ENCODE measurements at regions not wholly inside any gene's neighbourhood (a gene's known extent, or its start where the extent isn't known, plus 50 kb on each side); places are given as distances from the start of the nearest gene placed in this dataset.
A peak's percentile ranks its signal among the peaks of the same experiment; 100 is the strongest.
"Not testable (repeated sequence)": the region's sequence is repeated elsewhere in the genome, so short reads cannot be mapped to it uniquely, and the experiment has no call there.

- DNase-seq = no peak
Observed at GRCh38 chr15:31606931-31607497, 280.4 kb downstream of the KLF13 start.

- no peak for DNase-seq
Observed at GRCh38 chr15:31607656-31608055, 281.0 kb downstream of the KLF13 start.

GRCh38 chr15:31609258-31609681 lies 282.6 kb downstream of the KLF13 start:
- no peak for DNase-seq

GRCh38 chr15:31609906-31610305 lies 283.3 kb downstream of the KLF13 start:
- no peak for DNase-seq

- no peak for DNase-seq
Observed at GRCh38 chr15:31615643-31616415, 289.2 kb downstream of the KLF13 start.

GRCh38 chr15:31623297-31623696 lies 296.7 kb downstream of the KLF13 start:
- DNase-seq = not testable (repeated sequence)

GRCh38 chr15:31624115-31624514 lies 297.5 kb downstream of the KLF13 start:
- not testable (repeated sequence) for DNase-seq

- DNase-seq = not testable (repeated sequence)
Observed at GRCh38 chr15:31635715-31636114, 309.1 kb downstream of the KLF13 start.

GRCh38 chr15:31636911-31637310 lies 310.3 kb downstream of the KLF13 start:
- not testable (repeated sequence) for DNase-seq

GRCh38 chr15:31643955-31644354 lies 317.3 kb downstream of the KLF13 start:
- DNase-seq = not testable (repeated sequence)

GRCh38 chr15:31644761-31645160 lies 318.1 kb downstream of the KLF13 start:
- not testable (repeated sequence) for DNase-seq

GRCh38 chr15:31647337-31647826 lies 320.7 kb downstream of the KLF13 start:
- DNase-seq = not testable (repeated sequence)

GRCh38 chr15:31649634-31650033 lies 323.0 kb downstream of the KLF13 start:
- not testable (repeated sequence) for DNase-seq

GRCh38 chr15:31650055-31650701 lies 323.5 kb downstream of the KLF13 start:
- peak; percentile 50 for DNase-seq

GRCh38 chr15:31656915-31657314 lies 330.3 kb downstream of the KLF13 start:
- DNase-seq = not testable (repeated sequence)

GRCh38 chr15:31660816-31661215 lies 334.2 kb downstream of the KLF13 start:
- no peak for DNase-seq

- not testable (repeated sequence) for DNase-seq
Observed at GRCh38 chr15:31665732-31666131, 339.1 kb downstream of the KLF13 start.

- DNase-seq = not testable (repeated sequence)
Observed at GRCh38 chr15:31669158-31669908, 342.7 kb downstream of the KLF13 start.

GRCh38 chr15:31673263-31673662 lies 346.6 kb downstream of the KLF13 start:
- not testable (repeated sequence) for DNase-seq

GRCh38 chr15:31681529-31682259 lies 348.6 kb upstream of the CHRNA7 start:
- DNase-seq = not testable (repeated sequence)

- DNase-seq = not testable (repeated sequence)
Observed at GRCh38 chr15:31687088-31687487, 343.2 kb upstream of the CHRNA7 start.

GRCh38 chr15:31696509-31696908 lies 333.8 kb upstream of the CHRNA7 start:
- not testable (repeated sequence) for DNase-seq
